HL-60 (cell line): ENCODE measurements at regions not wholly inside any gene's neighbourhood (a gene's known extent, or its start where the extent isn't known, plus 50 kb on each side); places are given as distances from the start of the nearest gene placed in this dataset.

Source experiments
- DNase-seq, 2 experiments: peaks; one replicate each; pipeline ENCODE4 v3.0.0-alpha.2; 2010 to 2020; ENCODE audit warnings: low read depth in 1 of 2, low spot score in 1 of 2
- H3K27ac ChIP-seq: fragments of 250-450 bp; sonication (Bioruptor Pico); replicated peaks from 2 replicates; pipeline ENCODE4 v1.5.1; 2020; ENCODE audit warnings: mild to moderate bottlenecking, moderate library complexity
- H3K27me3 ChIP-seq: fragments of 250-450 bp; sonication (Bioruptor Pico); 2 replicates; pipeline ENCODE4 v1.5.1; 2021; ENCODE audit warnings: mild to moderate bottlenecking, moderate library complexity; ENCODE audit not compliant: insufficient read depth, poor library complexity, severe bottlenecking
- H3K4me3 ChIP-seq: replicated peaks from 2 replicates; pipeline ENCODE4 v1.5.1; 2011; ENCODE audit warnings: mild to moderate bottlenecking, control low read depth, low read length; ENCODE audit not compliant: insufficient read depth
- GABPA ChIP-seq: IDR thresholded peaks from 2 replicates; pipeline ENCODE4 v1.6.1; 2012; ENCODE audit warnings: low read depth
- POLR2AphosphoS5 ChIP-seq: IDR thresholded peaks from 2 replicates; pipeline ENCODE4 v1.6.1; 2012; ENCODE audit warnings: low read depth
- SPI1 ChIP-seq: IDR thresholded peaks from 2 replicates; pipeline ENCODE4 v1.6.1; 2012; ENCODE audit warnings: low read depth, mild to moderate bottlenecking, borderline replicate concordance
- TF ChIP-seq, protein P1 (sequence below): IDR thresholded peaks from 2 replicates; pipeline ENCODE4 v1.6.1; 2012; ENCODE audit warnings: low read depth; ENCODE audit not compliant: insufficient replicate concordance
- TF ChIP-seq, protein P2 (sequence below): IDR thresholded peaks from one replicate; pipeline ENCODE4 v1.5.1; 2011; ENCODE audit warnings: low read length, control low read depth, inconsistent platforms; ENCODE audit not compliant: insufficient read depth

DNA sequence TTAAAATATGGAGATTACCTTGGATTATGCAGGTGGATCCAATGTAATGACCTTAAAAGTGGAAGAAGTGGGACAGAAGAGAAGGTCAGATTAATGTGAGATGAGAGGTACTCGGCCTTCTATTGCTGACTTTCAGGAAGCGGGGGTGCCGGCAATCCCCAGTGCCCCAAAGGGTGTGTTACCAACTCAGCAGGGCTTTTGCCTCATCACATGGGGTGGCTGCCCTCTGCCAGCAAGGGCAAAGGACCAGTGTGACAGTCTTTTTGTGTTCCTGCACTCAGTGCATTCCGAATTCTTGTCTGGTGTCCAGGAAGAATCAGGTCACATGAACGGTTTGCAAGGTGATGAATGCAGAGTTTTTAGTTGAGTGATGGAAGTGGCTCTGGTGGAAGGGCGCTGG lies 624.2 kb downstream of the COL12A1 start:
- no peak for DNase-seq
- Histone ChIP-seq H3K4me3 (no peak overlapping the region), H3K27me3 (no peaks in the 10 kb centered on the region), H3K27ac (no peak overlapping the region)
- TF ChIP-seq POLR2AphosphoS5 (no peak), SPI1 (no peak), GABPA (no peak)
- TF ChIP-seq, protein P1, sequence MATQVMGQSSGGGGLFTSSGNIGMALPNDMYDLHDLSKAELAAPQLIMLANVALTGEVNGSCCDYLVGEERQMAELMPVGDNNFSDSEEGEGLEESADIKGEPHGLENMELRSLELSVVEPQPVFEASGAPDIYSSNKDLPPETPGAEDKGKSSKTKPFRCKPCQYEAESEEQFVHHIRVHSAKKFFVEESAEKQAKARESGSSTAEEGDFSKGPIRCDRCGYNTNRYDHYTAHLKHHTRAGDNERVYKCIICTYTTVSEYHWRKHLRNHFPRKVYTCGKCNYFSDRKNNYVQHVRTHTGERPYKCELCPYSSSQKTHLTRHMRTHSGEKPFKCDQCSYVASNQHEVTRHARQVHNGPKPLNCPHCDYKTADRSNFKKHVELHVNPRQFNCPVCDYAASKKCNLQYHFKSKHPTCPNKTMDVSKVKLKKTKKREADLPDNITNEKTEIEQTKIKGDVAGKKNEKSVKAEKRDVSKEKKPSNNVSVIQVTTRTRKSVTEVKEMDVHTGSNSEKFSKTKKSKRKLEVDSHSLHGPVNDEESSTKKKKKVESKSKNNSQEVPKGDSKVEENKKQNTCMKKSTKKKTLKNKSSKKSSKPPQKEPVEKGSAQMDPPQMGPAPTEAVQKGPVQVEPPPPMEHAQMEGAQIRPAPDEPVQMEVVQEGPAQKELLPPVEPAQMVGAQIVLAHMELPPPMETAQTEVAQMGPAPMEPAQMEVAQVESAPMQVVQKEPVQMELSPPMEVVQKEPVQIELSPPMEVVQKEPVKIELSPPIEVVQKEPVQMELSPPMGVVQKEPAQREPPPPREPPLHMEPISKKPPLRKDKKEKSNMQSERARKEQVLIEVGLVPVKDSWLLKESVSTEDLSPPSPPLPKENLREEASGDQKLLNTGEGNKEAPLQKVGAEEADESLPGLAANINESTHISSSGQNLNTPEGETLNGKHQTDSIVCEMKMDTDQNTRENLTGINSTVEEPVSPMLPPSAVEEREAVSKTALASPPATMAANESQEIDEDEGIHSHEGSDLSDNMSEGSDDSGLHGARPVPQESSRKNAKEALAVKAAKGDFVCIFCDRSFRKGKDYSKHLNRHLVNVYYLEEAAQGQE, result no peak
- TF ChIP-seq, protein P2, sequence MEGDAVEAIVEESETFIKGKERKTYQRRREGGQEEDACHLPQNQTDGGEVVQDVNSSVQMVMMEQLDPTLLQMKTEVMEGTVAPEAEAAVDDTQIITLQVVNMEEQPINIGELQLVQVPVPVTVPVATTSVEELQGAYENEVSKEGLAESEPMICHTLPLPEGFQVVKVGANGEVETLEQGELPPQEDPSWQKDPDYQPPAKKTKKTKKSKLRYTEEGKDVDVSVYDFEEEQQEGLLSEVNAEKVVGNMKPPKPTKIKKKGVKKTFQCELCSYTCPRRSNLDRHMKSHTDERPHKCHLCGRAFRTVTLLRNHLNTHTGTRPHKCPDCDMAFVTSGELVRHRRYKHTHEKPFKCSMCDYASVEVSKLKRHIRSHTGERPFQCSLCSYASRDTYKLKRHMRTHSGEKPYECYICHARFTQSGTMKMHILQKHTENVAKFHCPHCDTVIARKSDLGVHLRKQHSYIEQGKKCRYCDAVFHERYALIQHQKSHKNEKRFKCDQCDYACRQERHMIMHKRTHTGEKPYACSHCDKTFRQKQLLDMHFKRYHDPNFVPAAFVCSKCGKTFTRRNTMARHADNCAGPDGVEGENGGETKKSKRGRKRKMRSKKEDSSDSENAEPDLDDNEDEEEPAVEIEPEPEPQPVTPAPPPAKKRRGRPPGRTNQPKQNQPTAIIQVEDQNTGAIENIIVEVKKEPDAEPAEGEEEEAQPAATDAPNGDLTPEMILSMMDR, result no peak

DNA sequence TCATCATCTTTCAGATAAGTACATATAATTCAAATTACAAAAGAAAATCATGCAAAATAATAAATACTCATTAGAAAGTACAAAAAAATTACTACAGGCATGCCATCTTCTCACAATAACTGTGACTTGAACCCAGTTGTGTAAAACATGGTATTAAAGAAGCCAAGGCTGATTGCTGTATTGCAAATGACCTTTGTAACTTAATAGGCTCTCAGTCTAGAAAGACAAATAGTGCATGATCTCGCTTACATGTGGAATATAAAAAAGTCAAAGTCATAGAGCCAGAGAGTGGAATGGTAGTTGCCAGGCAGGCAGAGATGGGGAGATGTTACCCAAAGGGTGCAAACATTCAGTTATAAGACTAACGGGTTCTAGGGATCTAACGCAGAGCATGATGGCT lies 626.1 kb downstream of the COL12A1 start:
- DNase-seq, result no peak
- H3K27ac ChIP-seq, result no peak overlapping the region
- TF ChIP-seq, protein P1, result no peak
- TF ChIP-seq GABPA (no peak), POLR2AphosphoS5 (no peak), SPI1 (no peak)
- TF ChIP-seq, protein P2, result no peak
- no peaks in the 10 kb centered on the region for H3K27me3 ChIP-seq
- H3K4me3 ChIP-seq, result no peak overlapping the region

DNA sequence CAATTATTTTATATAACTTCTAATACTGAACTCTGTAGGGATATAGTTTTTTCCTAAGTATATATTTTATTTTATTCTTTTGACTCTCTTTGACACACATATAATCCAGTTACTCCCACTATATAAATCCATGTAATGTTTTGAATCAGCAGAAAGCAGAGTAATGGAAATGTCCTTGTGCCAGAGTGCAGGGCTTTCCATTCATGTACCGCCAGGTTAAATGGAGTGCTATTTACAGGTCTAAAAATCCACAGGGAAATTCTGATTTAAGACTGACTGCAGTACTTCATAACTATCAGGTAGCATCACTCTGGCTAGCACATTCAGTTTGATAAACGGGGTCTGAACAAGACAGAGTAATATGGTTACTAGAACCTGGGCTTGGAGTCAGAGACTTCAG lies 626.8 kb downstream of the COL12A1 start:
- Histone ChIP-seq H3K27ac (no peak overlapping the region), H3K27me3 (no peaks in the 10 kb centered on the region), H3K4me3 (no peak overlapping the region)
- TF ChIP-seq POLR2AphosphoS5 (no peak), SPI1 (no peak), GABPA (no peak)
- TF ChIP-seq, protein P2, result no peak
- TF ChIP-seq, protein P1, result no peak
- no peak for DNase-seq
